Effector CD4-positive, alpha-beta T cell (primary cell): ENCODE measurements at regions not wholly inside any gene's neighbourhood (a gene's known extent, or its start where the extent isn't known, plus 50 kb on each side); places are given as distances from the start of the nearest gene placed in this dataset.

Experiments
- DNase-seq: peaks from one replicate; pipeline ENCODE4 v3.0.0-alpha.2; 2020

GRCh38 chr18:39389800-39390379 lies 1824.3 kb upstream of the CELF4 start:
- no peak for DNase-seq

- no peak for DNase-seq
Observed at GRCh38 chr18:39380866-39381265, 1815.3 kb upstream of the CELF4 start.

GRCh38 chr18:39380186-39380725 lies 1814.7 kb upstream of the CELF4 start:
- DNase-seq, result no peak

- DNase-seq, result no peak
Observed at GRCh38 chr18:39375066-39375465, 1809.5 kb upstream of the CELF4 start.

GRCh38 chr18:39371996-39372395 lies 1806.4 kb upstream of the CELF4 start:
- no peak for DNase-seq

- no peak for DNase-seq
Observed at GRCh38 chr18:39366656-39367055, 1801.1 kb upstream of the CELF4 start.

GRCh38 chr18:39365836-39366485 lies 1800.4 kb upstream of the CELF4 start:
- DNase-seq, result no peak

- DNase-seq, result no peak
Observed at GRCh38 chr18:39360072-39360471, 1794.5 kb upstream of the CELF4 start.

- no peak for DNase-seq
Observed at GRCh38 chr18:39359636-39360035, 1794.0 kb upstream of the CELF4 start.

GRCh38 chr18:39350945-39351344 lies 1785.3 kb upstream of the CELF4 start:
- no peak for DNase-seq

- DNase-seq, result no peak
Observed at GRCh38 chr18:39349801-39350200, 1784.2 kb upstream of the CELF4 start.

GRCh38 chr18:39348757-39349156 lies 1783.2 kb upstream of the CELF4 start:
- DNase-seq, result no peak

- DNase-seq, result no peak
Observed at GRCh38 chr18:39347701-39348100, 1782.1 kb upstream of the CELF4 start.

- no peak for DNase-seq
Observed at GRCh38 chr18:39346916-39347315, 1781.3 kb upstream of the CELF4 start.

- no peak for DNase-seq
Observed at GRCh38 chr18:39345321-39345720, 1779.7 kb upstream of the CELF4 start.

GRCh38 chr18:39344487-39344886 lies 1778.9 kb upstream of the CELF4 start:
- no peak for DNase-seq

GRCh38 chr18:39341129-39341528 lies 1775.5 kb upstream of the CELF4 start:
- DNase-seq, result no peak

- no peak for DNase-seq
Observed at GRCh38 chr18:39340418-39340817, 1774.8 kb upstream of the CELF4 start.

- no peak for DNase-seq
Observed at GRCh38 chr18:39329496-39330275, 1764.1 kb upstream of the CELF4 start.

GRCh38 chr18:39326772-39327171 lies 1761.2 kb upstream of the CELF4 start:
- no peak for DNase-seq

- DNase-seq, result no peak
Observed at GRCh38 chr18:39325973-39326372, 1760.4 kb upstream of the CELF4 start.

- no peak for DNase-seq
Observed at GRCh38 chr18:39319141-39319540, 1753.5 kb upstream of the CELF4 start.

- DNase-seq, result no peak
Observed at GRCh38 chr18:39318462-39318861, 1752.9 kb upstream of the CELF4 start.

GRCh38 chr18:39318008-39318407 lies 1752.4 kb upstream of the CELF4 start:
- no peak for DNase-seq
